ENCODE measurements at regions not wholly inside any gene's neighbourhood (a gene's known extent, or its start where the extent isn't known, plus 50 kb on each side); places are given as distances from the start of the nearest gene placed in this dataset.

DNA sequence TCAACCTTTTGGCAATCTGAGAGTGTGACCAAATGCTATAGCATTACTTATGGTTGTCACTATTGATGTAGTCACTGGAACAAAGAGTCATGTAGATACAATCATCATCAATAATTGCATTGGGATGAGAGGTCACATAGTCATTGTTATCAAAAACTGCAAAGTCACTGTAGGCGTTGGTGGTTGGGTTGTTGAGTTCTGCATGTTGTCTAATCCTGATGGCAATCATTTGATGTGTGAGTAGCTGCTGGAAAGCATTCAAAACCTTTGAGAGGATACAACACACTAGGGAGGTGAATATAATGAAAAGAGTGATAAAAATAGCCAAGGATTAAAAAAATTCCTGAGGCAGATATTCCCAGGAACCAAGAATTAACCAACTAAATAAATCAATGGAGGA lies 214.7 kb upstream of the SYT10 start:
- Histone ChIP-seq H3K9me2 (ENCODE audit: insufficient read depth) (no peaks in the 10 kb centered on the region), H3K9me3 (ENCODE audit: control insufficient read depth in 1 of 2, insufficient read depth in 1 of 2, low read depth in 1 of 2, low read length in 2 of 2) (peaks cover 0 to 6% of the 10 kb centered on the region in 2 experiments; a peak in 1 of 4 replicates), H3K79me2 (ENCODE audit: insufficient read depth, low read length) (no peaks in the 10 kb centered on the region), H3K4me2 (ENCODE audit: low read length) (no peak overlapping the region), H3K9ac (ENCODE audit: low read length) (no peak overlapping the region), H3K36me3 (ENCODE audit: control insufficient read depth in 1 of 2, insufficient read depth in 2 of 2, low read length in 2 of 2) (no peaks in the 10 kb centered on the region), H3K27me3 (ENCODE audit: insufficient read depth, low read length) (no peaks in the 10 kb centered on the region), H3K27ac (ENCODE audit: low read depth, low read length) (no peak overlapping the region), H4K20me1 (ENCODE audit: insufficient read depth) (no peaks in the 10 kb centered on the region), H3K4me1 (ENCODE audit: control insufficient read depth in 1 of 2, insufficient read depth in 2 of 2, low read length in 2 of 2) (no peaks in the 10 kb centered on the region), H2AFZ (ENCODE audit: low read depth, low read length, poor library complexity, severe bottlenecking) (no peak overlapping the region), H3K4me3 (replicated peaks in 1 of 2; ENCODE audit: low read depth in 1 of 2, low read length in 2 of 2) (no peak overlapping the region)
- ChIA-PET POLR2A (no interaction called here), RAD21 (ENCODE audit: low non-redundant PET in 1 of 2, low total read pairs in 2 of 2, uncharacterized antibody in 2 of 2, unreplicated experiment in 2 of 2) (no interaction called here), CTCF (no interaction called here)
- ATAC-seq: no peak
- intact Hi-C loops (cut with micrococcal nuclease): no loop called here
- TF ChIP-seq CEBPB (IDR thresholded peaks at IDR 0.05; ENCODE audit: low read depth) (no peak), ZBTB33 (IDR thresholded peaks at IDR 0.05; ENCODE audit: extremely low read depth, insufficient replicate concordance, low read length) (no peak), FOSL1 (IDR thresholded peaks at IDR 0.05; ENCODE audit: low read depth) (no peak), EGR1 (IDR thresholded peaks at IDR 0.05; ENCODE audit: low read depth) (no peak), EZH2 (IDR thresholded peaks at IDR 0.05) (no peak), ZFX (IDR thresholded peaks at IDR 0.05) (no peak), SIN3A (IDR thresholded peaks at IDR 0.05; ENCODE audit: low read depth) (no peak), ZNF274 (IDR thresholded peaks at IDR 0.05; ENCODE audit: low read depth, low read length) (no peak), ELF1 (IDR thresholded peaks at IDR 0.05; ENCODE audit: borderline replicate concordance, low read depth) (no peak), JUND (IDR thresholded peaks at IDR 0.05) (no peak), SRF (IDR thresholded peaks at IDR 0.05; ENCODE audit: low read depth) (no peak), POLR2A (IDR thresholded peaks at IDR 0.05; ENCODE audit: borderline replicate concordance, extremely low read depth, insufficient read depth, insufficient read length) (no peak), MAX (IDR thresholded peaks at IDR 0.05) (no peak), TCF7L2 (IDR thresholded peaks at IDR 0.05; ENCODE audit: borderline replicate concordance, extremely low read depth, insufficient read depth, insufficient read length) (no peak)
- TF ChIP-seq, protein P1, sequence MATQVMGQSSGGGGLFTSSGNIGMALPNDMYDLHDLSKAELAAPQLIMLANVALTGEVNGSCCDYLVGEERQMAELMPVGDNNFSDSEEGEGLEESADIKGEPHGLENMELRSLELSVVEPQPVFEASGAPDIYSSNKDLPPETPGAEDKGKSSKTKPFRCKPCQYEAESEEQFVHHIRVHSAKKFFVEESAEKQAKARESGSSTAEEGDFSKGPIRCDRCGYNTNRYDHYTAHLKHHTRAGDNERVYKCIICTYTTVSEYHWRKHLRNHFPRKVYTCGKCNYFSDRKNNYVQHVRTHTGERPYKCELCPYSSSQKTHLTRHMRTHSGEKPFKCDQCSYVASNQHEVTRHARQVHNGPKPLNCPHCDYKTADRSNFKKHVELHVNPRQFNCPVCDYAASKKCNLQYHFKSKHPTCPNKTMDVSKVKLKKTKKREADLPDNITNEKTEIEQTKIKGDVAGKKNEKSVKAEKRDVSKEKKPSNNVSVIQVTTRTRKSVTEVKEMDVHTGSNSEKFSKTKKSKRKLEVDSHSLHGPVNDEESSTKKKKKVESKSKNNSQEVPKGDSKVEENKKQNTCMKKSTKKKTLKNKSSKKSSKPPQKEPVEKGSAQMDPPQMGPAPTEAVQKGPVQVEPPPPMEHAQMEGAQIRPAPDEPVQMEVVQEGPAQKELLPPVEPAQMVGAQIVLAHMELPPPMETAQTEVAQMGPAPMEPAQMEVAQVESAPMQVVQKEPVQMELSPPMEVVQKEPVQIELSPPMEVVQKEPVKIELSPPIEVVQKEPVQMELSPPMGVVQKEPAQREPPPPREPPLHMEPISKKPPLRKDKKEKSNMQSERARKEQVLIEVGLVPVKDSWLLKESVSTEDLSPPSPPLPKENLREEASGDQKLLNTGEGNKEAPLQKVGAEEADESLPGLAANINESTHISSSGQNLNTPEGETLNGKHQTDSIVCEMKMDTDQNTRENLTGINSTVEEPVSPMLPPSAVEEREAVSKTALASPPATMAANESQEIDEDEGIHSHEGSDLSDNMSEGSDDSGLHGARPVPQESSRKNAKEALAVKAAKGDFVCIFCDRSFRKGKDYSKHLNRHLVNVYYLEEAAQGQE (IDR thresholded peaks at IDR 0.05; ENCODE audit: low read depth): no peak
- TF ChIP-seq, protein P2, sequence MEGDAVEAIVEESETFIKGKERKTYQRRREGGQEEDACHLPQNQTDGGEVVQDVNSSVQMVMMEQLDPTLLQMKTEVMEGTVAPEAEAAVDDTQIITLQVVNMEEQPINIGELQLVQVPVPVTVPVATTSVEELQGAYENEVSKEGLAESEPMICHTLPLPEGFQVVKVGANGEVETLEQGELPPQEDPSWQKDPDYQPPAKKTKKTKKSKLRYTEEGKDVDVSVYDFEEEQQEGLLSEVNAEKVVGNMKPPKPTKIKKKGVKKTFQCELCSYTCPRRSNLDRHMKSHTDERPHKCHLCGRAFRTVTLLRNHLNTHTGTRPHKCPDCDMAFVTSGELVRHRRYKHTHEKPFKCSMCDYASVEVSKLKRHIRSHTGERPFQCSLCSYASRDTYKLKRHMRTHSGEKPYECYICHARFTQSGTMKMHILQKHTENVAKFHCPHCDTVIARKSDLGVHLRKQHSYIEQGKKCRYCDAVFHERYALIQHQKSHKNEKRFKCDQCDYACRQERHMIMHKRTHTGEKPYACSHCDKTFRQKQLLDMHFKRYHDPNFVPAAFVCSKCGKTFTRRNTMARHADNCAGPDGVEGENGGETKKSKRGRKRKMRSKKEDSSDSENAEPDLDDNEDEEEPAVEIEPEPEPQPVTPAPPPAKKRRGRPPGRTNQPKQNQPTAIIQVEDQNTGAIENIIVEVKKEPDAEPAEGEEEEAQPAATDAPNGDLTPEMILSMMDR (IDR thresholded peaks at IDR 0.05 in 2 of 3, conservative IDR thresholded peaks at IDR 0.05 in 1 of 3; ENCODE audit: borderline replicate concordance in 1 of 3, insufficient read depth in 1 of 3, low read depth in 2 of 3, low read length in 2 of 3): no peak
- DNase-seq (ENCODE audit: low read depth, low spot score): no peak
- no TSS peak for BruUV-seq (replicated peaks)

Data from HCT116 (cell line).